ENCODE measurements at regions not wholly inside any gene's neighbourhood (a gene's known extent, or its start where the extent isn't known, plus 50 kb on each side); places are given as distances from the start of the nearest gene placed in this dataset.
"Not testable (repeated sequence)": the region's sequence is repeated elsewhere in the genome, so short reads cannot be mapped to it uniquely, and the experiment has no call there.

GRCh38 chr20:12581644-12582289 is 427.0 kb upstream of the SPTLC3 start:
- no peak overlapping the region for H3K27ac ChIP-seq (ENCODE audit: extremely low read depth, low read depth, low read length)
- TF ChIP-seq KLF17 (tag by site-specific recombination; IDR thresholded peaks at IDR 0.05), result no peak
- TF ChIP-seq FEZF1 (tag by site-specific recombination; IDR thresholded peaks at IDR 0.05), result no peak
- TF ChIP-seq INSM2 (tag by site-specific recombination; IDR thresholded peaks at IDR 0.05), result no peak
- ChIA-PET CTCF (interaction anchor here (0.8 to 0.9 kb wide), 2 partner anchors 11 to 570 kb away, joined by 3 read pairs; no protein-coding TSS in a partner anchor), POLR2A (no interaction called here)
- no peaks in the 10 kb centered on the region for H3K4me1 ChIP-seq (ENCODE audit: control insufficient read depth, insufficient read depth, low read length)
- H3K4me3 ChIP-seq (ENCODE audit: low read depth, low read length), result no peak overlapping the region
- H3K36me3 ChIP-seq (ENCODE audit: control insufficient read depth in 2 of 2, insufficient read depth in 1 of 2, low read length in 2 of 2), result no peaks in the 10 kb centered on the region
- no peaks in the 10 kb centered on the region for H3K9me3 ChIP-seq (ENCODE audit: control insufficient read depth, insufficient read depth, low read depth, low read length)

- H3K36me3 ChIP-seq (ENCODE audit: control insufficient read depth in 2 of 2, insufficient read depth in 1 of 2, low read length in 2 of 2); POLR2A ChIA-PET; H3K9me3 ChIP-seq (ENCODE audit: control insufficient read depth, insufficient read depth, low read depth, low read length); H3K27ac ChIP-seq (ENCODE audit: extremely low read depth, low read depth, low read length); H3K4me3 ChIP-seq (ENCODE audit: low read depth, low read length); H3K4me1 ChIP-seq (ENCODE audit: control insufficient read depth, insufficient read depth, low read length): not testable (repeated sequence)
- CTCF ChIA-PET, result interaction anchor here (0.9 kb wide), 1 partner anchor 12 kb away, joined by 3 read pairs; no protein-coding TSS in a partner anchor
These were observed 426.1 kb upstream of the SPTLC3 start for GRCh38 chr20:12582710-12583109.

- H3K27ac ChIP-seq (ENCODE audit: extremely low read depth, low read depth, low read length), result no peak overlapping the region
- TF ChIP-seq HOXA7 (CRISPR knock-in tag; IDR thresholded peaks at IDR 0.05; ENCODE audit: borderline replicate concordance), result no peak
- TF ChIP-seq ZNF624 (tag by site-specific recombination; IDR thresholded peaks at IDR 0.05), result no peak
- TF ChIP-seq ZNF747 (tag by site-specific recombination; IDR thresholded peaks at IDR 0.05), result no peak
- TF ChIP-seq ZNF621 (tag by site-specific recombination; IDR thresholded peaks at IDR 0.05), result no peak
- TF ChIP-seq ZNF140 (tag by site-specific recombination; IDR thresholded peaks at IDR 0.05), result no peak
- no peak for TF ChIP-seq ZNF114 (tag by site-specific recombination; IDR thresholded peaks at IDR 0.05)
- no peak for TF ChIP-seq OSR2 (tag by site-specific recombination; IDR thresholded peaks at IDR 0.05)
- TF ChIP-seq ZNF214 (tag by site-specific recombination; IDR thresholded peaks at IDR 0.05; ENCODE audit: borderline replicate concordance), result no peak
- no peak for TF ChIP-seq ZNF658 (tag by site-specific recombination; IDR thresholded peaks at IDR 0.05)
- no peak for TF ChIP-seq GLIS1 (tag by site-specific recombination; IDR thresholded peaks at IDR 0.05)
- no peak for TF ChIP-seq ZBTB49 (tag by site-specific recombination; IDR thresholded peaks at IDR 0.05; ENCODE audit: low read depth)
- TF ChIP-seq MYNN (tag by site-specific recombination; IDR thresholded peaks at IDR 0.05; ENCODE audit: borderline replicate concordance), result no peak
- no peak for TF ChIP-seq MEIS1 (CRISPR knock-in tag; IDR thresholded peaks at IDR 0.05; ENCODE audit: borderline replicate concordance)
- TF ChIP-seq ZNF596 (tag by site-specific recombination; IDR thresholded peaks at IDR 0.05), result no peak
- TF ChIP-seq ZFP41 (tag by site-specific recombination; IDR thresholded peaks at IDR 0.05; ENCODE audit: borderline replicate concordance), result no peak
- no peak for TF ChIP-seq ZNF549 (tag by site-specific recombination; IDR thresholded peaks at IDR 0.05)
- TF ChIP-seq ZNF335 (tag by site-specific recombination; conservative IDR thresholded peaks at IDR 0.05), result no peak
These were observed 416.8 kb upstream of the SPTLC3 start for GRCh38 chr20:12591949-12592470.

More at GRCh38 chr20:12591949-12592470, 416.8 kb upstream of the SPTLC3 start:
- Histone ChIP-seq H3K4me3 (ENCODE audit: low read depth, low read length) (no peak overlapping the region), H3K36me3 (ENCODE audit: control insufficient read depth in 2 of 2, insufficient read depth in 1 of 2, low read length in 2 of 2) (no peaks in the 10 kb centered on the region), H3K4me1 (ENCODE audit: control insufficient read depth, insufficient read depth, low read length) (no peaks in the 10 kb centered on the region), H3K9me3 (ENCODE audit: control insufficient read depth, insufficient read depth, low read depth, low read length) (no peaks in the 10 kb centered on the region)
- CTCF ChIA-PET, result no interaction called here
- POLR2A ChIA-PET, result no interaction called here
